GM12873 (cell line): ENCODE measurements at regions not wholly inside any gene's neighbourhood (a gene's known extent, or its start where the extent isn't known, plus 50 kb on each side); places are given as distances from the start of the nearest gene placed in this dataset.

Experiments used
- TF ChIP-seq, protein P1 (sequence below): IDR thresholded peaks from 2 replicates; pipeline ENCODE4 v1.5.1; 2012; ENCODE audit warnings: low read depth, mild to moderate bottlenecking, moderate library complexity, low read length, control low read depth; ENCODE audit not compliant: insufficient read depth; ENCODE audit errors: missing control alignments

DNA sequence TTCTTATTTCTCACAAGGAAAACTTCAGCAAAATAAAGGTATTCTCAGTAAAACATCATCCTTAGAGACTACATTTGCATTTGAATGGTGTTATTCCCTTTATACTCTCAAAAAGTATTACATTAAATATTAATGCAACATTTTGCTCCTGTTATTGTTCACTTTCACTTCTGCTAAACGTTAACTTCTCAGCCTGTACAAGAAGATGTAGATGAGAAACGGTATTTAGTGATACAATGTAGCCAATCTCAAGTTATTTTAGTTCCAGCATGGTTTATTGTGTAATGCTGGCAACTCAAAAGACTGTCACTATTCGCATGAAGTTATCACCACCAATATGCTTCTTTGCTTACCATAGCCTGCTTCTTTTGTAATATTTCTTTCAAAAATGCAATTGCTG, 514.1 kb downstream of the CPS1 start:
- TF ChIP-seq, protein P1, sequence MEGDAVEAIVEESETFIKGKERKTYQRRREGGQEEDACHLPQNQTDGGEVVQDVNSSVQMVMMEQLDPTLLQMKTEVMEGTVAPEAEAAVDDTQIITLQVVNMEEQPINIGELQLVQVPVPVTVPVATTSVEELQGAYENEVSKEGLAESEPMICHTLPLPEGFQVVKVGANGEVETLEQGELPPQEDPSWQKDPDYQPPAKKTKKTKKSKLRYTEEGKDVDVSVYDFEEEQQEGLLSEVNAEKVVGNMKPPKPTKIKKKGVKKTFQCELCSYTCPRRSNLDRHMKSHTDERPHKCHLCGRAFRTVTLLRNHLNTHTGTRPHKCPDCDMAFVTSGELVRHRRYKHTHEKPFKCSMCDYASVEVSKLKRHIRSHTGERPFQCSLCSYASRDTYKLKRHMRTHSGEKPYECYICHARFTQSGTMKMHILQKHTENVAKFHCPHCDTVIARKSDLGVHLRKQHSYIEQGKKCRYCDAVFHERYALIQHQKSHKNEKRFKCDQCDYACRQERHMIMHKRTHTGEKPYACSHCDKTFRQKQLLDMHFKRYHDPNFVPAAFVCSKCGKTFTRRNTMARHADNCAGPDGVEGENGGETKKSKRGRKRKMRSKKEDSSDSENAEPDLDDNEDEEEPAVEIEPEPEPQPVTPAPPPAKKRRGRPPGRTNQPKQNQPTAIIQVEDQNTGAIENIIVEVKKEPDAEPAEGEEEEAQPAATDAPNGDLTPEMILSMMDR = no peak

GRCh38 chr2:211077216-211077767, 520.9 kb downstream of the CPS1 start:
- TF ChIP-seq, protein P1 = no peak

- TF ChIP-seq, protein P1 = no peak
Measured at GRCh38 chr2:211084352-211084751, 528.0 kb downstream of the CPS1 start.

- TF ChIP-seq, protein P1 = peak; percentile 54
Measured at GRCh38 chr2:211085056-211085680, 528.8 kb downstream of the CPS1 start.

- TF ChIP-seq, protein P1 = no peak
Measured at GRCh38 chr2:211086049-211086448, 529.6 kb downstream of the CPS1 start.

DNA sequence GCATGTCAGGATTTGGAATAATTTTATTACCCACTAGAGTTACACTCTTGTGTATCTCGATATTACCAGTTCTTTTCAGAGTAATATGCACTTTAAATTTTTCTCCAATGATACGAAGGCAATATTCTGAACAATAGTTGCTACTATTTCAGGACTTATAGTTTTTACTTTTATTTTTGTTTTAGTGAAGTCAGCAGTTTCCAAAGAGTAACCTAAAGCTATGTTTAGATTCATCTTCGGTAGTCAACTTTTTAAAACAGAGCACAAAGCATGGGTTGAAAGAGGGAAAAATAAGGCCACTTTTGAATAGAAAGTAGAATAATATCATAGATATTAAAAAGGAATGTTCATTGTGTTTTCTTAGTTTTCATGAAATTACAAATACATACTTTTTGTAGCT, 532.7 kb downstream of the CPS1 start:
- TF ChIP-seq, protein P1 = no peak

GRCh38 chr2:211093743-211094303, 537.4 kb downstream of the CPS1 start:
- TF ChIP-seq, protein P1 = peak; percentile 53
